ENCODE measurements at regions not wholly inside any gene's neighbourhood (a gene's known extent, or its start where the extent isn't known, plus 50 kb on each side); places are given as distances from the start of the nearest gene placed in this dataset.

- Mint-ChIP-seq H3K4me1 (ENCODE audit: low read depth in 2 of 2) (no peaks in the 10 kb centered on the region), H3K36me3 (ENCODE audit: insufficient read depth) (no peaks in the 10 kb centered on the region), H3K27ac (no peak overlapping the region), H3K9me3 (peaks cover 3 to 8% of the 10 kb centered on the region in 2 donors), H3K4me3 (no peak overlapping the region), H3K27me3 (no peaks in the 10 kb centered on the region)
- DNase-seq (no peak), ATAC-seq (replicated peaks) (no peak)
These were observed 1300.8 kb upstream of the TENM3 start for GRCh38 chr4:180942367-180942916.

- no peaks in the 10 kb centered on the region for H3K36me3 Mint-ChIP-seq (ENCODE audit: insufficient read depth)
These were observed 1297.0 kb upstream of the TENM3 start for GRCh38 chr4:180946188-180946587.

GRCh38 chr4:180947425-180947824 lies 1295.8 kb upstream of the TENM3 start:
- Mint-ChIP-seq H3K27ac (no peak overlapping the region), H3K27me3 (no peaks in the 10 kb centered on the region), H3K4me1 (ENCODE audit: low read depth in 2 of 2) (no peaks in the 10 kb centered on the region), H3K4me3 (no peak overlapping the region), H3K36me3 (ENCODE audit: insufficient read depth) (no peaks in the 10 kb centered on the region), H3K9me3 (peaks cover 0 to 4% of the 10 kb centered on the region in 2 donors)
- DNase-seq (no peak), ATAC-seq (replicated peaks) (no peak)

More at GRCh38 chr4:180946188-180946587, 1297.0 kb upstream of the TENM3 start:
- no peak for DNase-seq
- H3K4me3 Mint-ChIP-seq, result no peak overlapping the region
- no peak for ATAC-seq (replicated peaks)
- no peaks in the 10 kb centered on the region for H3K27me3 Mint-ChIP-seq
- H3K27ac Mint-ChIP-seq, result no peak overlapping the region
- no peaks in the 10 kb centered on the region for H3K4me1 Mint-ChIP-seq (ENCODE audit: low read depth in 2 of 2)
- H3K9me3 Mint-ChIP-seq, result peaks cover 0 to 8% of the 10 kb centered on the region in 2 donors

GRCh38 chr4:180949424-180950213 lies 1293.6 kb upstream of the TENM3 start:
- DNase-seq (no peak), ATAC-seq (replicated peaks) (no peak)
- H3K27ac Mint-ChIP-seq, result no peak overlapping the region
- no peaks in the 10 kb centered on the region for H3K27me3 Mint-ChIP-seq
- no peaks in the 10 kb centered on the region for H3K36me3 Mint-ChIP-seq (ENCODE audit: insufficient read depth)
- H3K4me3 Mint-ChIP-seq, result no peak overlapping the region
- no peaks in the 10 kb centered on the region for H3K9me3 Mint-ChIP-seq
- no peaks in the 10 kb centered on the region for H3K4me1 Mint-ChIP-seq (ENCODE audit: low read depth in 2 of 2)

- H3K4me1 Mint-ChIP-seq (ENCODE audit: low read depth in 2 of 2), result no peaks in the 10 kb centered on the region
- no peak for ATAC-seq (replicated peaks)
- no peaks in the 10 kb centered on the region for H3K9me3 Mint-ChIP-seq
- H3K36me3 Mint-ChIP-seq (ENCODE audit: insufficient read depth), result no peaks in the 10 kb centered on the region
- DNase-seq, result no peak
- no peak overlapping the region for H3K4me3 Mint-ChIP-seq
- H3K27me3 Mint-ChIP-seq, result no peaks in the 10 kb centered on the region
- H3K27ac Mint-ChIP-seq, result no peak overlapping the region
These were observed 1292.8 kb upstream of the TENM3 start for GRCh38 chr4:180950377-180950776.

GRCh38 chr4:180951312-180951711 lies 1291.9 kb upstream of the TENM3 start:
- no peak for ATAC-seq (replicated peaks)

GRCh38 chr4:180953572-180953971 lies 1289.6 kb upstream of the TENM3 start:
- Mint-ChIP-seq H3K4me3 (no peak overlapping the region), H3K27me3 (no peaks in the 10 kb centered on the region), H3K9me3 (no peaks in the 10 kb centered on the region), H3K36me3 (ENCODE audit: insufficient read depth) (no peaks in the 10 kb centered on the region), H3K4me1 (ENCODE audit: low read depth in 2 of 2) (no peaks in the 10 kb centered on the region), H3K27ac (no peak overlapping the region)
- DNase-seq, result no peak
- no peak for ATAC-seq (replicated peaks)

More at GRCh38 chr4:180951312-180951711, 1291.9 kb upstream of the TENM3 start:
- DNase-seq, result no peak
- H3K9me3 Mint-ChIP-seq, result no peaks in the 10 kb centered on the region
- H3K36me3 Mint-ChIP-seq (ENCODE audit: insufficient read depth), result no peaks in the 10 kb centered on the region
- no peak overlapping the region for H3K27ac Mint-ChIP-seq
- no peak overlapping the region for H3K4me3 Mint-ChIP-seq
- no peaks in the 10 kb centered on the region for H3K4me1 Mint-ChIP-seq (ENCODE audit: low read depth in 2 of 2)
- H3K27me3 Mint-ChIP-seq, result no peaks in the 10 kb centered on the region

- H3K36me3 Mint-ChIP-seq (ENCODE audit: insufficient read depth), result no peaks in the 10 kb centered on the region
- ATAC-seq (replicated peaks) (no peak), DNase-seq (no peak)
- H3K9me3 Mint-ChIP-seq, result peaks cover 3 to 7% of the 10 kb centered on the region in 2 donors
- H3K4me3 Mint-ChIP-seq, result no peak overlapping the region
- no peaks in the 10 kb centered on the region for H3K4me1 Mint-ChIP-seq (ENCODE audit: low read depth in 2 of 2)
- no peak overlapping the region for H3K27ac Mint-ChIP-seq
- no peaks in the 10 kb centered on the region for H3K27me3 Mint-ChIP-seq
These were observed 1282.3 kb upstream of the TENM3 start for GRCh38 chr4:180960743-180961401.

- H3K4me1 Mint-ChIP-seq (ENCODE audit: low read depth in 2 of 2), result no peaks in the 10 kb centered on the region
- H3K4me3 Mint-ChIP-seq, result no peak overlapping the region
These were observed 1280.9 kb upstream of the TENM3 start for GRCh38 chr4:180962268-180962667.

GRCh38 chr4:180966312-180966711 lies 1276.9 kb upstream of the TENM3 start:
- no peak for DNase-seq
- H3K27ac Mint-ChIP-seq, result no peak overlapping the region
- no peaks in the 10 kb centered on the region for H3K4me1 Mint-ChIP-seq (ENCODE audit: low read depth in 2 of 2)
- H3K4me3 Mint-ChIP-seq, result no peak overlapping the region
- peaks cover 8 to 19% of the 10 kb centered on the region in 2 donors for H3K9me3 Mint-ChIP-seq
- H3K36me3 Mint-ChIP-seq (ENCODE audit: insufficient read depth), result no peaks in the 10 kb centered on the region
- ATAC-seq (replicated peaks), result no peak
- no peaks in the 10 kb centered on the region for H3K27me3 Mint-ChIP-seq

More at GRCh38 chr4:180962268-180962667, 1280.9 kb upstream of the TENM3 start:
- DNase-seq (no peak), ATAC-seq (replicated peaks) (no peak)
- Mint-ChIP-seq H3K36me3 (ENCODE audit: insufficient read depth) (no peaks in the 10 kb centered on the region), H3K27ac (no peak overlapping the region), H3K27me3 (no peaks in the 10 kb centered on the region), H3K9me3 (peaks cover 3 to 7% of the 10 kb centered on the region in 2 donors)

GRCh38 chr4:180967936-180968335 lies 1275.3 kb upstream of the TENM3 start:
- DNase-seq, result no peak
- Mint-ChIP-seq H3K27ac (no peak overlapping the region), H3K4me1 (ENCODE audit: low read depth in 2 of 2) (no peaks in the 10 kb centered on the region), H3K27me3 (no peaks in the 10 kb centered on the region), H3K36me3 (ENCODE audit: insufficient read depth) (no peaks in the 10 kb centered on the region), H3K4me3 (no peak overlapping the region), H3K9me3 (peaks cover 5 to 24% of the 10 kb centered on the region in 2 donors)
- no peak for ATAC-seq (replicated peaks)

- Mint-ChIP-seq H3K9me3 (peaks cover 5 to 8% of the 10 kb centered on the region in 2 donors), H3K36me3 (ENCODE audit: insufficient read depth) (no peaks in the 10 kb centered on the region), H3K27ac (no peak overlapping the region), H3K4me3 (no peak overlapping the region), H3K27me3 (no peaks in the 10 kb centered on the region), H3K4me1 (ENCODE audit: low read depth in 2 of 2) (no peaks in the 10 kb centered on the region)
- no peak for DNase-seq
- ATAC-seq (replicated peaks), result no peak
These were observed 1269.3 kb upstream of the TENM3 start for GRCh38 chr4:180973894-180974293.

GRCh38 chr4:180990931-180991330 lies 1252.3 kb upstream of the TENM3 start:
- Mint-ChIP-seq H3K27ac (no peak overlapping the region), H3K36me3 (ENCODE audit: insufficient read depth) (no peaks in the 10 kb centered on the region), H3K4me3 (no peak overlapping the region), H3K4me1 (ENCODE audit: low read depth in 2 of 2) (no peaks in the 10 kb centered on the region), H3K27me3 (no peaks in the 10 kb centered on the region), H3K9me3 (peaks cover 0 to 6% of the 10 kb centered on the region in 2 donors)
- no peak for DNase-seq
- no peak for ATAC-seq (replicated peaks)

Data from effector memory CD8-positive, alpha-beta T cell (primary cell).